ENCODE measurements at regions not wholly inside any gene's neighbourhood (a gene's known extent, or its start where the extent isn't known, plus 50 kb on each side); places are given as distances from the start of the nearest gene placed in this dataset.

DNA sequence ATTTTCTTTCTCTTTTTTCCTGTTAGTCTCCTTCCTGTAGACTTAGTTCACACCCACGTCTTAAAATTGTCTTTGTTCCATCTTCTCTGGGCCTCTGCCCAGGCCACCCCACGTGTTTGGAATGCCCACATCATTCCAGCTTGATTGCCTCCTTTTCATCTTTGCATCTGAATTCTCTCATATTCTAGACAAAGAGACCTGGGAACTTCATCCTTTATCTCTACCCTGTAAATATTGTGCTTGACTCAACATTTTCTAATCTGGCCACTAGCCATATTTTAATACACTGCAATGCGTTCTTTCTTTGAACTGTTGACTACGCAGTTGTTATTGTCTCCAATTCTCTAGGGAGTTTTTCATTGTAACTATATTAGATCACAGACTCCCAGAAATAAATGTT lies 187.5 kb upstream of the NRXN1 start:
- TF ChIP-seq, protein P1, sequence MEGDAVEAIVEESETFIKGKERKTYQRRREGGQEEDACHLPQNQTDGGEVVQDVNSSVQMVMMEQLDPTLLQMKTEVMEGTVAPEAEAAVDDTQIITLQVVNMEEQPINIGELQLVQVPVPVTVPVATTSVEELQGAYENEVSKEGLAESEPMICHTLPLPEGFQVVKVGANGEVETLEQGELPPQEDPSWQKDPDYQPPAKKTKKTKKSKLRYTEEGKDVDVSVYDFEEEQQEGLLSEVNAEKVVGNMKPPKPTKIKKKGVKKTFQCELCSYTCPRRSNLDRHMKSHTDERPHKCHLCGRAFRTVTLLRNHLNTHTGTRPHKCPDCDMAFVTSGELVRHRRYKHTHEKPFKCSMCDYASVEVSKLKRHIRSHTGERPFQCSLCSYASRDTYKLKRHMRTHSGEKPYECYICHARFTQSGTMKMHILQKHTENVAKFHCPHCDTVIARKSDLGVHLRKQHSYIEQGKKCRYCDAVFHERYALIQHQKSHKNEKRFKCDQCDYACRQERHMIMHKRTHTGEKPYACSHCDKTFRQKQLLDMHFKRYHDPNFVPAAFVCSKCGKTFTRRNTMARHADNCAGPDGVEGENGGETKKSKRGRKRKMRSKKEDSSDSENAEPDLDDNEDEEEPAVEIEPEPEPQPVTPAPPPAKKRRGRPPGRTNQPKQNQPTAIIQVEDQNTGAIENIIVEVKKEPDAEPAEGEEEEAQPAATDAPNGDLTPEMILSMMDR (conservative IDR thresholded peaks at IDR 0.05; ENCODE audit: low read depth in 2 of 2), result no peak
- no peak for TF ChIP-seq EZH2phosphoT487 (IDR thresholded peaks at IDR 0.05; ENCODE audit: unreplicated experiment)
- no peak for TF ChIP-seq ZNF114 (CRISPR knock-in tag; IDR thresholded peaks at IDR 0.05)

Data from GM23338 (cell line).